K562 (cell line): ENCODE measurements at regions not wholly inside any gene's neighbourhood (a gene's known extent, or its start where the extent isn't known, plus 50 kb on each side); places are given as distances from the start of the nearest gene placed in this dataset.

Experiments used
- ATAC-seq: fragments of 200-7000 bp; cut with Tn5 transposase; 3 replicates; pipeline ENCODE4 v1.9.1; 2020; ENCODE audit warnings: moderate library complexity
- BruUV-seq: library from RNA; stranded (reverse); fragments of 400-500 nt; replicated peaks from 2 replicates; lab custom pipeline; 2021; lab: Mats Ljungman, UMichigan
- CTCF ChIA-PET: fragments of 300-600 bp; formaldehyde crosslinking; extraction: SDS; loops from one replicate; lab custom pipeline; 2021; ENCODE audit warnings: low intra/inter-chr PET ratio; lab: Yijun Ruan, JAX
- POLR2A ChIA-PET: fragments of 300-600, 350-650 bp; sonication (Branson Sonifier 250); formaldehyde crosslinking; extraction: SDS; loops from one replicate; lab custom pipeline; 2021; ENCODE audit warnings: antibody characterized with exemption, inconsistent platforms; lab: Yijun Ruan, JAX
- DNase-seq, 4 experiments: peaks; one replicate each; pipeline versions ENCODE4 v3.0.0 to v3.0.0-alpha.2; 2011 to 2018; ENCODE audit warnings: low spot score in 3 of 4, mixed read lengths in 3 of 4; ENCODE audit errors: extremely low read depth in 1 of 4
- FAIRE-seq: peaks from 2 replicates; lab custom pipeline; 2011; peaks lifted over from hg19 to GRCh38; lab: Jason Lieb, UNC
- H2AFZ ChIP-seq: 2 replicates; pipeline ENCODE4 v1.6.0; 2011; ENCODE audit warnings: low read depth, low read length, control low read depth, inconsistent platforms
- H3K27ac ChIP-seq: fragments of 200-600 bp; 3 replicates; pipeline ENCODE4 v1.8.0; 2011; ENCODE audit warnings: low read depth, mild to moderate bottlenecking, control low read depth, inconsistent platforms, low read length, moderate library complexity, mixed read lengths; ENCODE audit errors: extremely low read depth
- H3K27me3 ChIP-seq, 2 experiments: fragments of 300-600 bp in 1 of 2; 2 replicates in 1 of 2; 3 replicates in 1 of 2; pipeline versions ENCODE4 v1.6.0 to v1.8.0; 2011; ENCODE audit warnings: inconsistent platforms in 2 of 2, low read length in 2 of 2, mild to moderate bottlenecking in 1 of 2, mixed read lengths in 1 of 2, moderate library complexity in 1 of 2; ENCODE audit not compliant: control insufficient read depth in 2 of 2, insufficient read depth in 2 of 2
- H3K36me3 ChIP-seq: fragments of 300-600 bp; 3 replicates; pipeline ENCODE4 v1.8.0; 2011; ENCODE audit warnings: mild to moderate bottlenecking, low read length, inconsistent platforms; ENCODE audit not compliant: control insufficient read depth, insufficient read depth
- H3K4me1 ChIP-seq, 2 experiments: fragments of 200-600 bp in 1 of 2; replicated peaks in 1 of 2; 2 replicates in 1 of 2; 3 replicates in 1 of 2; pipeline versions ENCODE4 v1.5.1 to v1.8.0; 2011; ENCODE audit warnings: inconsistent platforms in 2 of 2, low read length in 2 of 2, mild to moderate bottlenecking in 1 of 2, mixed read lengths in 1 of 2, moderate library complexity in 1 of 2; ENCODE audit not compliant: control insufficient read depth in 2 of 2, insufficient read depth in 2 of 2
- H3K4me2 ChIP-seq: 2 replicates; pipeline ENCODE4 v1.6.1; 2011; ENCODE audit warnings: low read length, control low read depth, inconsistent platforms, mixed read lengths; ENCODE audit not compliant: insufficient read depth
- H3K4me3 ChIP-seq: fragments of 200-600 bp; sonication (generic), shearing (Covaris generic); 2 replicates; pipeline ENCODE4 v1.5.1; 2016; ENCODE audit warnings: control low read depth, inconsistent platforms
- H3K79me2 ChIP-seq: fragments of 200-600 bp; 3 replicates; pipeline ENCODE4 v1.8.0; 2011; ENCODE audit warnings: low read length, inconsistent platforms; ENCODE audit not compliant: control insufficient read depth, insufficient read depth
- H3K9ac ChIP-seq, 2 experiments: 2 replicates each; pipeline versions ENCODE4 v1.6.0 to v1.6.1; 2011; ENCODE audit warnings: low read depth in 2 of 2, low read length in 2 of 2, control low read depth in 1 of 2, inconsistent platforms in 1 of 2, mild to moderate bottlenecking in 1 of 2, mixed read lengths in 1 of 2; ENCODE audit not compliant: insufficient read depth in 1 of 2
- H3K9me1 ChIP-seq: one replicate; pipeline ENCODE4 v1.6.0; 2011; ENCODE audit warnings: inconsistent platforms, mild to moderate bottlenecking, low read length, moderate library complexity; ENCODE audit not compliant: control insufficient read depth, insufficient read depth
- H3K9me3 ChIP-seq: replicated peaks from 2 replicates; pipeline ENCODE4 v1.5.1; 2011; ENCODE audit warnings: low read depth, low read length, inconsistent platforms; ENCODE audit not compliant: control insufficient read depth, insufficient read depth
- H4K20me1 ChIP-seq: replicated peaks from 2 replicates; pipeline ENCODE4 v1.6.1; 2011; ENCODE audit warnings: low read length, inconsistent platforms, mixed read lengths; ENCODE audit not compliant: control insufficient read depth, insufficient read depth
- ATF4 ChIP-seq: fragments of 450-650 bp; formaldehyde crosslinking; IDR thresholded peaks from 2 replicates; pipeline ENCODE4 v1.4.0; 2022; ENCODE audit warnings: mild to moderate bottlenecking, moderate library complexity
- BMI1 ChIP-seq: fragments of 150-350 bp; IDR thresholded peaks from 2 replicates; pipeline ENCODE4 v1.6.1; 2014; ENCODE audit warnings: low read length
- CHCHD3 ChIP-seq: fragments of 250-450 bp; sonication (Bioruptor Pico); IDR thresholded peaks from 2 replicates; pipeline ENCODE4 v2.1.2; 2022; ENCODE audit warnings: mild to moderate bottlenecking
- DLX4 ChIP-seq: fragments of 250-450 bp; sonication (Bioruptor Pico); IDR thresholded peaks from 2 replicates; pipeline ENCODE4 v1.6.1; 2021; ENCODE audit warnings: mild to moderate bottlenecking
- KDM4B ChIP-seq, 2 experiments: fragments of 450-650 bp in 1 of 2; sonication (generic) in 1 of 2; IDR thresholded peaks; 2 replicates each; pipeline ENCODE4 v1.6.1; 2016 to 2017; ENCODE audit warnings: borderline replicate concordance in 2 of 2, antibody characterized with exemption in 1 of 2, low read depth in 1 of 2, mild to moderate bottlenecking in 1 of 2
- SMARCA4 ChIP-seq: fragments of 450-650 bp; IDR thresholded peaks from 2 replicates; pipeline ENCODE4 v1.6.1; 2016
- ZBTB33 ChIP-seq: sonication (generic); formaldehyde crosslinking; IDR thresholded peaks from 2 replicates; pipeline ENCODE4 v1.8.1; 2023; ENCODE audit warnings: mild to moderate bottlenecking, missing genetic modification reagents
- ZHX1 ChIP-seq: fragments of 150-350 bp; conservative IDR thresholded peaks from 2 replicates; pipeline ENCODE4 v1.6.1; 2014; ENCODE audit warnings: low read length
- ZNF232 ChIP-seq: sonication (generic); formaldehyde crosslinking; IDR thresholded peaks from 2 replicates; pipeline ENCODE4 v1.8.0; 2022; ENCODE audit warnings: mild to moderate bottlenecking, missing genetic modification reagents
- ZNF263 ChIP-seq: sonication (generic); formaldehyde crosslinking; IDR thresholded peaks from 2 replicates; pipeline ENCODE4 v1.8.0; 2022; ENCODE audit warnings: mild to moderate bottlenecking, missing genetic modification reagents, borderline replicate concordance
- ZNF384 ChIP-seq: IDR thresholded peaks from 2 replicates; pipeline ENCODE4 v1.6.1; 2012; ENCODE audit warnings: low read depth, low read length, improper control_type of control experiment
- ZNF561 ChIP-seq: fragments of 450-650 bp; formaldehyde crosslinking; conservative IDR thresholded peaks from 2 replicates; pipeline ENCODE4 v1.4.0; 2020; ENCODE audit warnings: mild to moderate bottlenecking, moderate library complexity
- WGBS: fragments of 100-300 bp; shearing (Covaris generic); methylation state at CpG from one replicate; pipeline ENCODE4 v1.1.6; 2016; ENCODE audit warnings: low coverage, mixed read lengths; ENCODE audit not compliant: insufficient coverage; ENCODE audit errors: missing lambda C conversion rate; 5-methylcytosine and 5-hydroxymethylcytosine counted together
- in situ Hi-C: fragments of 300-500 bp; cut with MboI; formaldehyde crosslinking; loops from 4 replicates; pipeline ENCODE4 v1.15.0; 2018; ENCODE audit warnings: inconsistent platforms, mixed read lengths
- intact Hi-C: fragments of 100-400 bp; cut with micrococcal nuclease; formaldehyde crosslinking; loops from 2 replicates; pipeline ENCODE4 v1.14.2; 2022

- Histone ChIP-seq H3K36me3 (no peaks in the 10 kb centered on the region), H3K9me3 (no peaks in the 10 kb centered on the region), H3K4me1 (no peaks in the 10 kb centered on the region), H3K79me2 (no peaks in the 10 kb centered on the region), H3K4me2 (no peak overlapping the region), H3K9ac (no peak overlapping the region), H3K4me3 (no peak overlapping the region), H2AFZ (no peak overlapping the region), H3K27me3 (no peaks in the 10 kb centered on the region)
- no peak for FAIRE-seq
- ChIA-PET POLR2A (no interaction called here), CTCF (no interaction called here)
- no TSS peak for BruUV-seq
- DNase-seq = no peak
- no peak for ATAC-seq
- TF ChIP-seq DLX4 (CRISPR knock-in tag) = no peak
- TF ChIP-seq ZNF561 (CRISPR knock-in tag) = no peak
- no peak for TF ChIP-seq KDM4B (IDR thresholded peaks at IDR 0.05; ENCODE audit: borderline replicate concordance in 2 of 2, low read depth in 1 of 2)
- no peak for TF ChIP-seq ZBTB33 (CRISPR knock-in tag)
- no peak for TF ChIP-seq ATF4
- no peak for TF ChIP-seq CHCHD3 (CRISPR knock-in tag)
- no peak for TF ChIP-seq ZNF384
- TF ChIP-seq ZNF263 (CRISPR knock-in tag) = no peak
- TF ChIP-seq ZNF232 = no peak
- TF ChIP-seq SMARCA4 = no peak
- no peak for TF ChIP-seq BMI1
- TF ChIP-seq ZHX1 = no peak
- TF ChIP-seq, all 486 proteins: peak for 0
- WGBS = 0% methylated on average over 4 of the region's 4 CpGs
- intact Hi-C loops (no loop called here), in situ Hi-C loops (no loop called here)
- H3K9me1 ChIP-seq = no peaks in the 10 kb centered on the region
- H3K27ac ChIP-seq = no peak overlapping the region
- H4K20me1 ChIP-seq = no peaks in the 10 kb centered on the region
These were observed 422.0 kb upstream of the FRG2C start for GRCh38 chr3:75242012-75242735.
